Hypothalamus (tissue), 51 donors: ENCODE measurements at regions not wholly inside any gene's neighbourhood (a gene's known extent, or its start where the extent isn't known, plus 50 kb on each side); places are given as distances from the start of the nearest gene placed in this dataset.
"Not testable (repeated sequence)": the region's sequence is repeated elsewhere in the genome, so short reads cannot be mapped to it uniquely, and the experiment has no call there.

Experiments
- DNase-seq, 51 donors: peaks; one replicate each; lab custom pipeline; 2025; lab: John Stamatoyannopoulos, UW

GRCh38 chr6:128739112-128739511, 143.8 kb upstream of the LAMA2 start:
- DNase-seq = no peak

GRCh38 chr6:128738112-128738511, 144.8 kb upstream of the LAMA2 start:
- no peak for DNase-seq

- DNase-seq = no peak
Measured at GRCh38 chr6:128736780-128737179, 146.2 kb upstream of the LAMA2 start.

- peak in 6 of 51 donors; percentile 2 to 53 (median 19) for DNase-seq
Measured at GRCh38 chr6:128731249-128732165, 151.4 kb upstream of the LAMA2 start.

- DNase-seq = no peak
Measured at GRCh38 chr6:128727500-128727899, 155.4 kb upstream of the LAMA2 start.

GRCh38 chr6:128725271-128726233, 157.4 kb upstream of the LAMA2 start:
- DNase-seq = peak in 5 of 51 donors; percentile 1 to 55 (median 5)

GRCh38 chr6:128724738-128725137, 158.2 kb upstream of the LAMA2 start:
- no peak for DNase-seq

GRCh38 chr6:128723667-128724066, 159.3 kb upstream of the LAMA2 start:
- no peak for DNase-seq

GRCh38 chr6:128720891-128721290, 162.0 kb upstream of the LAMA2 start:
- no peak for DNase-seq

- peak in 2 of 51 donors; percentile 4 to 5 for DNase-seq
Measured at GRCh38 chr6:128719786-128720185, 163.2 kb upstream of the LAMA2 start.

- DNase-seq = no peak
Measured at GRCh38 chr6:128713461-128713860, 169.5 kb upstream of the LAMA2 start.

GRCh38 chr6:128712898-128713297, 170.0 kb upstream of the LAMA2 start:
- no peak for DNase-seq

- no peak for DNase-seq
Measured at GRCh38 chr6:128711149-128711548, 171.8 kb upstream of the LAMA2 start.

GRCh38 chr6:128710315-128710714, 172.6 kb upstream of the LAMA2 start:
- DNase-seq = no peak

GRCh38 chr6:128704601-128705000, 178.3 kb upstream of the LAMA2 start:
- no peak for DNase-seq

- DNase-seq = not testable (repeated sequence)
Measured at GRCh38 chr6:128703794-128704193, 179.1 kb upstream of the LAMA2 start.

- no peak for DNase-seq
Measured at GRCh38 chr6:128696691-128697689, 176.6 kb upstream of the PTPRK start.

- DNase-seq = no peak
Measured at GRCh38 chr6:128694303-128695009, 174.1 kb upstream of the PTPRK start.

- DNase-seq = no peak
Measured at GRCh38 chr6:128690063-128690462, 169.7 kb upstream of the PTPRK start.
